ENCODE measurements at regions not wholly inside any gene's neighbourhood (a gene's known extent, or its start where the extent isn't known, plus 50 kb on each side); places are given as distances from the start of the nearest gene placed in this dataset.

DNA sequence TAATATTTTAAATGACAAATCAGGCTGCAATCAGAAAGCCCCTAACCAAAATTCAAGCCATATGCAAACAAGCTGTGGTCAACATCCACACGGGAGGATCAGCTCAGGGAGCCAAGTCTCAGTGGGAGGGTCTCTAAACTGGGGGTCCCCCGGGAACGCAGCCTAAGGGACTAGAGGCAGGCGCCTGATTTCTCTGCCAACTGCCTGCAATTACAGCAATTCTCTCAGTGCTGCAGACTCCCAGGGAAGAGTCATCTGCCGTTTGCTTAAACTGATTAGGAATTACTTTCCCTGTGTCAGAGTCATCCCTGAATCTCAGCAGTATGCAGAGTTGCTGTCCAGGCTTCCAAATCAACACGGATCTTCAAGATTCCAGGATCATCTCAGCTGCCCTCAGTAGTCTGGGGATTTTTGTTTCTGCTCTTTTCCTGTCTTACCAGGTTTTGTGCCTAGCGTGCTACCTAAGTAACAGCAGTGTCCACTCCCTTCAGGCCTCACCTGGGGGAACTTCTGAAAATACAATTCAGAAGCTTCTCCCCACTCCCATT lies 247.8 kb downstream of the RRAGC start:
- no peak overlapping the region for H3K27ac ChIP-seq (ENCODE audit: low read depth in 1 of 2, low read length in 2 of 2)
- H3K36me3 ChIP-seq (ENCODE audit: control insufficient read depth in 4 of 4, insufficient read depth in 3 of 4, low read depth in 1 of 4, low read length in 3 of 4): no peaks in the 10 kb centered on the region
- TF ChIP-seq RAD21 (IDR thresholded peaks at IDR 0.05): no peak
- no peak for TF ChIP-seq SP1 (IDR thresholded peaks at IDR 0.05)
- TF ChIP-seq JUND (IDR thresholded peaks at IDR 0.05): no peak
- TF ChIP-seq, protein P1, sequence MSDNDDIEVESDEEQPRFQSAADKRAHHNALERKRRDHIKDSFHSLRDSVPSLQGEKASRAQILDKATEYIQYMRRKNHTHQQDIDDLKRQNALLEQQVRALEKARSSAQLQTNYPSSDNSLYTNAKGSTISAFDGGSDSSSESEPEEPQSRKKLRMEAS (IDR thresholded peaks at IDR 0.05): no peak
- no peak for TF ChIP-seq TAF1 (conservative IDR thresholded peaks at IDR 0.05)
- TF ChIP-seq HNF4G (IDR thresholded peaks at IDR 0.05): no peak
- peaks cover 0 to 3% (median 0%) of the 10 kb centered on the region in 4 donors for H3K27me3 ChIP-seq (ENCODE audit: control insufficient read depth in 4 of 4, insufficient read depth in 4 of 4, low read length in 3 of 4)
- no peak overlapping the region for H3K4me3 ChIP-seq (ENCODE audit: low read depth in 1 of 3, low read length in 3 of 3)
- no peak for DNase-seq (ENCODE audit: low spot score)
- H3K4me1 ChIP-seq (ENCODE audit: control insufficient read depth in 4 of 4, insufficient read depth in 4 of 4, low read length in 3 of 4): no peaks in the 10 kb centered on the region
- no peaks in the 10 kb centered on the region for H3K9me3 ChIP-seq (ENCODE audit: control insufficient read depth in 4 of 4, low read length in 3 of 4)
- WGBS: 47% methylated on average over 7 of the region's 7 CpGs
- no peak overlapping the region for H3K9ac ChIP-seq (ENCODE audit: low read depth in 1 of 2, low read length in 2 of 2)

DNA sequence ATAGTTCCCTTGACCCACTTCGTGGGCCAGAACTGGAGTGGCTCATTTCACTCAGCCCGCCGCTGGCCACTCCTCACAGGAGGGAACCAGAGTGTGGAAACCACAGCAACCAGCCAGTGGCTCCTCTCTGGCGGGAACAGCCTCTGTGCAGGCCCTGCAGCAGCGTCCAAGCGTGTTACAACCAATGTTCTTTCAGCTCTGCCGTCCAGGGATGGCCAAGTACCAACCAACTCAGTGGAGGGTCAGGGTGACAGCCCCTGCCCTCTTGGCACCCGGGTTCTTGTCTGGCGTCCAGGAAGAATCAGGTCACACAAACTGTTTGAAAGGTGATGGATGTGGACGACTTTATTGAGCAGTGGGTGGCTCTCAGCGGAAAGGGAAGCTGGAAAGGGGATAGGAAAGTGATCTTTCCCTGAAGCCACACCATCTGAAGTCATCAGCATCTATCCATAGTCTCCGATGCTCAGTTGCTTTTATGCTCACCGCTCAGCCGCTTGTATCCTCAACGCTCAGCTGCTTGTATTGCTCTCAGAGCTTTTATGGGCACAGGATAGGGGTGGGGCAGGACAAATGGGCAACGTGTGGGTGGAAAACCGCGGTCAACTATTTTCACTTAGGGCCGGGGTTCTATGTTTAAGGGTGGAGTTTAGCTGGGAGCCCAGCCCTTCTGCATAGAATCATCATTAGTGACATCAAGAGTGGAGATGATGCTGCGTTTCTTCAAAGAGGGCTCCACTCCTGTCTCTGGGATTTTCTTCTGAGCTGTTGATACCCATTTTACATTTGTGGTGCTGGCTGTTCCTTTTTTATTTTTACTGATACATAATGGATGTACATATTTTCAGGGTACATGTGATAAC lies 250.2 kb downstream of the RRAGC start:
- WGBS: 82% methylated on average over 20 of the region's 20 CpGs
- Histone ChIP-seq H3K4me1 (ENCODE audit: control insufficient read depth in 4 of 4, insufficient read depth in 4 of 4, low read length in 3 of 4) (no peaks in the 10 kb centered on the region), H3K36me3 (ENCODE audit: control insufficient read depth in 4 of 4, insufficient read depth in 3 of 4, low read depth in 1 of 4, low read length in 3 of 4) (no peaks in the 10 kb centered on the region), H3K27me3 (ENCODE audit: control insufficient read depth in 4 of 4, insufficient read depth in 4 of 4, low read length in 3 of 4) (peaks cover 0 to 3% (median 0%) of the 10 kb centered on the region in 4 donors), H3K9ac (ENCODE audit: low read depth in 1 of 2, low read length in 2 of 2) (no peak overlapping the region), H3K9me3 (ENCODE audit: control insufficient read depth in 4 of 4, low read length in 3 of 4) (no peaks in the 10 kb centered on the region), H3K27ac (ENCODE audit: low read depth in 1 of 2, low read length in 2 of 2) (no peak overlapping the region), H3K4me3 (ENCODE audit: low read depth in 1 of 3, low read length in 3 of 3) (no peak overlapping the region)
- DNase-seq (ENCODE audit: low spot score): no peak
- no peak for TF ChIP-seq HNF4G (IDR thresholded peaks at IDR 0.05)
- no peak for TF ChIP-seq FOXA1 (IDR thresholded peaks at IDR 0.05)
- no peak for TF ChIP-seq CTCF (IDR thresholded peaks at IDR 0.05; ENCODE audit: low read depth, low read length, missing input control)
- TF ChIP-seq RXRA (IDR thresholded peaks at IDR 0.05): no peak
- TF ChIP-seq FOXA2 (IDR thresholded peaks at IDR 0.05): no peak
- no peak for TF ChIP-seq NR2F2 (IDR thresholded peaks at IDR 0.05)
- no peak for TF ChIP-seq GABPA (IDR thresholded peaks at IDR 0.05 in 1 of 2, conservative IDR thresholded peaks at IDR 0.05 in 1 of 2)
- TF ChIP-seq JUND (IDR thresholded peaks at IDR 0.05): no peak

- 31% methylated on average over 17 of the region's 17 CpGs for WGBS
- no peak for TF ChIP-seq SP1 (IDR thresholded peaks at IDR 0.05)
- TF ChIP-seq TAF1 (conservative IDR thresholded peaks at IDR 0.05): no peak
- TF ChIP-seq JUND (IDR thresholded peaks at IDR 0.05): no peak
- TF ChIP-seq, protein P2, sequence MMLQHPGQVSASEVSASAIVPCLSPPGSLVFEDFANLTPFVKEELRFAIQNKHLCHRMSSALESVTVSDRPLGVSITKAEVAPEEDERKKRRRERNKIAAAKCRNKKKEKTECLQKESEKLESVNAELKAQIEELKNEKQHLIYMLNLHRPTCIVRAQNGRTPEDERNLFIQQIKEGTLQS (IDR thresholded peaks at IDR 0.05): no peak
- TF ChIP-seq FOXA1 (IDR thresholded peaks at IDR 0.05): no peak
- peak; percentile 19 for TF ChIP-seq CTCF (IDR thresholded peaks at IDR 0.05; ENCODE audit: low read depth, low read length, missing input control)
- TF ChIP-seq, protein P1 (IDR thresholded peaks at IDR 0.05): no peak
- no peak for TF ChIP-seq YY1 (IDR thresholded peaks at IDR 0.05)
- no peak for TF ChIP-seq REST (IDR thresholded peaks at IDR 0.05)
- TF ChIP-seq RAD21 (IDR thresholded peaks at IDR 0.05): peak in 1 of 2 donors; percentile 44
- DNase-seq (ENCODE audit: low spot score): peak; percentile 44
Measured at GRCh38 chr1:38608202-38608864, 251.2 kb downstream of the RRAGC start.

More at GRCh38 chr1:38608202-38608864, 251.2 kb downstream of the RRAGC start:
- Histone ChIP-seq H3K4me1 (ENCODE audit: control insufficient read depth in 4 of 4, insufficient read depth in 4 of 4, low read length in 3 of 4) (no peaks in the 10 kb centered on the region), H3K27ac (ENCODE audit: low read depth in 1 of 2, low read length in 2 of 2) (no peak overlapping the region), H3K36me3 (ENCODE audit: control insufficient read depth in 4 of 4, insufficient read depth in 3 of 4, low read depth in 1 of 4, low read length in 3 of 4) (no peaks in the 10 kb centered on the region), H3K4me3 (ENCODE audit: low read depth in 1 of 3, low read length in 3 of 3) (no peak overlapping the region), H3K9ac (ENCODE audit: low read depth in 1 of 2, low read length in 2 of 2) (no peak overlapping the region), H3K9me3 (ENCODE audit: control insufficient read depth in 4 of 4, low read length in 3 of 4) (no peaks in the 10 kb centered on the region), H3K27me3 (ENCODE audit: control insufficient read depth in 4 of 4, insufficient read depth in 4 of 4, low read length in 3 of 4) (peaks cover 0 to 3% (median 0%) of the 10 kb centered on the region in 4 donors)

Data from liver (tissue), 8 donors.